ENCODE measurements at regions not wholly inside any gene's neighbourhood (a gene's known extent, or its start where the extent isn't known, plus 50 kb on each side); places are given as distances from the start of the nearest gene placed in this dataset.
A peak's percentile ranks its signal among the peaks of the same experiment; 100 is the strongest.
"Not testable (repeated sequence)": the region's sequence is repeated elsewhere in the genome, so short reads cannot be mapped to it uniquely, and the experiment has no call there.

DNA sequence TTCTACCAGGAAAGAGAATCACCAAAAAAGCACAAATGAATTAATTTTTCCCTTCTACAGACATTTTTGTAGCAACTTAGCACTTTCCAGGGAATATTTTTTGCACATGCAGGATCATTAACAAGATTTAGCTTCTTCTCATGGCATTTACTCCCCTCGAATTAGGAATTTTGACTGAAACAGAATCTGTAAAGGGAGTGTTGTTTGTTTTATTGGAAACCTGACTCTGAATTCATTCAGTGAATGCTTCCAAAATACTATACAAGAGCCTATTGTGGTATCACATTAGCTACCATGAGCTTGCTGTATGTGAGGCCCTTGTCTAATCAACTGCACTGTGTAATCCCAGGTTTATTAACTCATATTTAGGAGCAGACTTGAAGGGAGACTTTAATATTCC lies 130.4 kb upstream of the ATP10A start:
- Histone ChIP-seq H3K79me2 (ENCODE audit: control insufficient read depth, low read length) (no peaks in the 10 kb centered on the region), H3K4me2 (ENCODE audit: low read length) (no peak overlapping the region), H3F3A (ENCODE audit: control insufficient read depth, insufficient read depth) (no peaks in the 10 kb centered on the region), H3K27me3 (ENCODE audit: control insufficient read depth, low read length) (no peaks in the 10 kb centered on the region), H3K4me3 (ENCODE audit: low read length) (no peak overlapping the region), H3K36me3 (ENCODE audit: control insufficient read depth, low read length) (no peaks in the 10 kb centered on the region), H3K9me3 (ENCODE audit: control insufficient read depth, insufficient read depth, low read length) (peaks cover 30% of the 10 kb centered on the region; the same call in 1 of the 2 replicates), H3K27ac (ENCODE audit: low read depth, low read length) (no peak overlapping the region), H4K20me1 (ENCODE audit: control insufficient read depth, insufficient read depth, low read depth, low read length) (no peaks in the 10 kb centered on the region), H3K4me1 (ENCODE audit: control insufficient read depth, low read length) (no peaks in the 10 kb centered on the region), H3K9me2 (replicated peaks; ENCODE audit: control insufficient read depth, low read length) (no peaks in the 10 kb centered on the region)
- TF ChIP-seq EZH2phosphoT487 (IDR thresholded peaks at IDR 0.05; ENCODE audit: borderline replicate concordance, low read length) = no peak
- TF ChIP-seq, protein P1, sequence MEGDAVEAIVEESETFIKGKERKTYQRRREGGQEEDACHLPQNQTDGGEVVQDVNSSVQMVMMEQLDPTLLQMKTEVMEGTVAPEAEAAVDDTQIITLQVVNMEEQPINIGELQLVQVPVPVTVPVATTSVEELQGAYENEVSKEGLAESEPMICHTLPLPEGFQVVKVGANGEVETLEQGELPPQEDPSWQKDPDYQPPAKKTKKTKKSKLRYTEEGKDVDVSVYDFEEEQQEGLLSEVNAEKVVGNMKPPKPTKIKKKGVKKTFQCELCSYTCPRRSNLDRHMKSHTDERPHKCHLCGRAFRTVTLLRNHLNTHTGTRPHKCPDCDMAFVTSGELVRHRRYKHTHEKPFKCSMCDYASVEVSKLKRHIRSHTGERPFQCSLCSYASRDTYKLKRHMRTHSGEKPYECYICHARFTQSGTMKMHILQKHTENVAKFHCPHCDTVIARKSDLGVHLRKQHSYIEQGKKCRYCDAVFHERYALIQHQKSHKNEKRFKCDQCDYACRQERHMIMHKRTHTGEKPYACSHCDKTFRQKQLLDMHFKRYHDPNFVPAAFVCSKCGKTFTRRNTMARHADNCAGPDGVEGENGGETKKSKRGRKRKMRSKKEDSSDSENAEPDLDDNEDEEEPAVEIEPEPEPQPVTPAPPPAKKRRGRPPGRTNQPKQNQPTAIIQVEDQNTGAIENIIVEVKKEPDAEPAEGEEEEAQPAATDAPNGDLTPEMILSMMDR (IDR thresholded peaks at IDR 0.05; ENCODE audit: low read depth, low read length, poor library complexity, severe bottlenecking) = no peak

GRCh38 chr15:25990220-25990619 lies 127.1 kb upstream of the ATP10A start:
- TF ChIP-seq, protein P1 (IDR thresholded peaks at IDR 0.05; ENCODE audit: low read depth, low read length, poor library complexity, severe bottlenecking) = no peak
- TF ChIP-seq EZH2phosphoT487 (IDR thresholded peaks at IDR 0.05; ENCODE audit: borderline replicate concordance, low read length) = no peak
- no peaks in the 10 kb centered on the region for H3K27me3 ChIP-seq (ENCODE audit: control insufficient read depth, low read length)
- H3K9me3 ChIP-seq (ENCODE audit: control insufficient read depth, insufficient read depth, low read length) = peaks cover 27% of the 10 kb centered on the region; the same call in 1 of the 2 replicates
- H3K36me3 ChIP-seq (ENCODE audit: control insufficient read depth, low read length) = no peaks in the 10 kb centered on the region
- H3K9me2 ChIP-seq (replicated peaks; ENCODE audit: control insufficient read depth, low read length) = no peaks in the 10 kb centered on the region
- H3K79me2 ChIP-seq (ENCODE audit: control insufficient read depth, low read length) = no peaks in the 10 kb centered on the region
- H3K4me2 ChIP-seq (ENCODE audit: low read length) = no peak overlapping the region
- no peaks in the 10 kb centered on the region for H3K4me1 ChIP-seq (ENCODE audit: control insufficient read depth, low read length)
- no peaks in the 10 kb centered on the region for H4K20me1 ChIP-seq (ENCODE audit: control insufficient read depth, insufficient read depth, low read depth, low read length)
- no peaks in the 10 kb centered on the region for H3F3A ChIP-seq (ENCODE audit: control insufficient read depth, insufficient read depth)
- no peak overlapping the region for H3K4me3 ChIP-seq (ENCODE audit: low read length)
- H3K27ac ChIP-seq (ENCODE audit: low read depth, low read length) = no peak overlapping the region

GRCh38 chr15:25989327-25989726 lies 126.2 kb upstream of the ATP10A start:
- H3F3A ChIP-seq (ENCODE audit: control insufficient read depth, insufficient read depth) = no peaks in the 10 kb centered on the region
- no peaks in the 10 kb centered on the region for H3K36me3 ChIP-seq (ENCODE audit: control insufficient read depth, low read length)
- no peak overlapping the region for H3K4me3 ChIP-seq (ENCODE audit: low read length)
- H3K27ac ChIP-seq (ENCODE audit: low read depth, low read length) = no peak overlapping the region
- H3K79me2 ChIP-seq (ENCODE audit: control insufficient read depth, low read length) = no peaks in the 10 kb centered on the region
- no peaks in the 10 kb centered on the region for H3K27me3 ChIP-seq (ENCODE audit: control insufficient read depth, low read length)
- no peaks in the 10 kb centered on the region for H3K9me2 ChIP-seq (replicated peaks; ENCODE audit: control insufficient read depth, low read length)
- no peak overlapping the region for H3K4me2 ChIP-seq (ENCODE audit: low read length)
- H3K9me3 ChIP-seq (ENCODE audit: control insufficient read depth, insufficient read depth, low read length) = peaks cover 25% of the 10 kb centered on the region; the same call in 1 of the 2 replicates
- H4K20me1 ChIP-seq (ENCODE audit: control insufficient read depth, insufficient read depth, low read depth, low read length) = no peaks in the 10 kb centered on the region
- TF ChIP-seq, protein P1 (IDR thresholded peaks at IDR 0.05; ENCODE audit: low read depth, low read length, poor library complexity, severe bottlenecking) = peak; percentile 26
- no peak for TF ChIP-seq EZH2phosphoT487 (IDR thresholded peaks at IDR 0.05; ENCODE audit: borderline replicate concordance, low read length)
- no peaks in the 10 kb centered on the region for H3K4me1 ChIP-seq (ENCODE audit: control insufficient read depth, low read length)

DNA sequence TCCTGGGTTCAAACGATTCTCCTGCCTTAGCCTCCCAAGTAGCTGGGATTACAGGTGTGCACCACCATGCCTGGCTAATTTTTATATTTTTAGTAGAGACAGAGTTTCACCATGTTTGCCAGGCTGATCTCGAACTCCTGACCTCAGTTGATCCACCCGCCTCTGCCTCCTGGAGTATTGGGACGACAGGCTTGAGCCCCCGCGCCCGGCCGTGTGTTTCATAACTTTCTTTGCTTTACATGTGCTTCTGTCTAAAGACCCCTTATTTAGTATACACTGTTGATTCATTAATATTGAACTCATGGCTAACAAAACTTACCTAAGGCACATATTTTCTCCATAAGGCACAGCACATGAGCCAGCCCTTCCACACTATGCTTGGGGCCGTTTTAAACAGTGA lies 125.6 kb upstream of the ATP10A start:
- H3K4me3 ChIP-seq (ENCODE audit: low read length); H3K27ac ChIP-seq (ENCODE audit: low read depth, low read length); H3K79me2 ChIP-seq (ENCODE audit: control insufficient read depth, low read length); H3F3A ChIP-seq (ENCODE audit: control insufficient read depth, insufficient read depth); H4K20me1 ChIP-seq (ENCODE audit: control insufficient read depth, insufficient read depth, low read depth, low read length); H3K4me1 ChIP-seq (ENCODE audit: control insufficient read depth, low read length); H3K4me2 ChIP-seq (ENCODE audit: low read length); H3K36me3 ChIP-seq (ENCODE audit: control insufficient read depth, low read length); H3K27me3 ChIP-seq (ENCODE audit: control insufficient read depth, low read length); H3K9me2 ChIP-seq (replicated peaks; ENCODE audit: control insufficient read depth, low read length): not testable (repeated sequence)
- peaks cover 23% of the 10 kb centered on the region; the same call in 1 of the 2 replicates for H3K9me3 ChIP-seq (ENCODE audit: control insufficient read depth, insufficient read depth, low read length)
